ENCODE measurements at regions not wholly inside any gene's neighbourhood (a gene's known extent, or its start where the extent isn't known, plus 50 kb on each side); places are given as distances from the start of the nearest gene placed in this dataset.

GRCh38 chr16:80038566-80038965 is 438.0 kb upstream of the MAF start:
- no peak for TF ChIP-seq POLR2AphosphoS5 (IDR thresholded peaks at IDR 0.05)
- no peak for TF ChIP-seq CTCF (IDR thresholded peaks at IDR 0.05)
- TF ChIP-seq EP300 (IDR thresholded peaks at IDR 0.05), result no peak
- TF ChIP-seq POLR2A (IDR thresholded peaks at IDR 0.05; ENCODE audit: low read depth), result no peak

Data from esophagus muscularis mucosa (tissue), 4 donors.